A172 (cell line): ENCODE measurements at regions not wholly inside any gene's neighbourhood (a gene's known extent, or its start where the extent isn't known, plus 50 kb on each side); places are given as distances from the start of the nearest gene placed in this dataset.
A peak's percentile ranks its signal among the peaks of the same experiment; 100 is the strongest.

Experiments used
- DNase-seq: peaks from one replicate; pipeline ENCODE4 v3.0.0-alpha.2; 2015; ENCODE audit warnings: low spot score

GRCh38 chr22:47850644-47851151 is 1088.2 kb downstream of the TBC1D22A start:
- no peak for DNase-seq

- DNase-seq: no peak
Measured at GRCh38 chr22:47849576-47849975, 1087.1 kb downstream of the TBC1D22A start.

GRCh38 chr22:47848184-47848920 is 1085.9 kb downstream of the TBC1D22A start:
- DNase-seq: no peak

GRCh38 chr22:47847131-47847890 is 1084.9 kb downstream of the TBC1D22A start:
- no peak for DNase-seq

GRCh38 chr22:47846206-47846605 is 1083.8 kb downstream of the TBC1D22A start:
- no peak for DNase-seq

- DNase-seq: no peak
Measured at GRCh38 chr22:47842119-47842518, 1079.7 kb downstream of the TBC1D22A start.

- DNase-seq: no peak
Measured at GRCh38 chr22:47841156-47841555, 1078.7 kb downstream of the TBC1D22A start.

GRCh38 chr22:47839595-47840227 is 1077.3 kb downstream of the TBC1D22A start:
- DNase-seq: no peak

GRCh38 chr22:47837703-47838102 is 1075.3 kb downstream of the TBC1D22A start:
- peak; percentile 43 for DNase-seq

GRCh38 chr22:47836957-47837356 is 1074.5 kb downstream of the TBC1D22A start:
- peak; percentile 85 for DNase-seq

- DNase-seq: peak; percentile 79
Measured at GRCh38 chr22:47835726-47836125, 1073.3 kb downstream of the TBC1D22A start.

- no peak for DNase-seq
Measured at GRCh38 chr22:47826016-47826415, 1063.6 kb downstream of the TBC1D22A start.

GRCh38 chr22:47822422-47822821 is 1060.0 kb downstream of the TBC1D22A start:
- no peak for DNase-seq

- no peak for DNase-seq
Measured at GRCh38 chr22:47818496-47818895, 1056.0 kb downstream of the TBC1D22A start.

- DNase-seq: no peak
Measured at GRCh38 chr22:47817380-47817779, 1054.9 kb downstream of the TBC1D22A start.

- DNase-seq: no peak
Measured at GRCh38 chr22:47816863-47817210, 1054.4 kb downstream of the TBC1D22A start.

- no peak for DNase-seq
Measured at GRCh38 chr22:47816121-47816862, 1053.8 kb downstream of the TBC1D22A start.

GRCh38 chr22:47814474-47814873 is 1052.0 kb downstream of the TBC1D22A start:
- DNase-seq: no peak

GRCh38 chr22:47813661-47814060 is 1051.2 kb downstream of the TBC1D22A start:
- no peak for DNase-seq

- no peak for DNase-seq
Measured at GRCh38 chr22:47811971-47812370, 1049.5 kb downstream of the TBC1D22A start.

- DNase-seq: no peak
Measured at GRCh38 chr22:47810505-47811500, 1048.4 kb downstream of the TBC1D22A start.
